RKO (cell line): ENCODE measurements at regions not wholly inside any gene's neighbourhood (a gene's known extent, or its start where the extent isn't known, plus 50 kb on each side); places are given as distances from the start of the nearest gene placed in this dataset.
A peak's percentile ranks its signal among the peaks of the same experiment; 100 is the strongest.
"Not testable (repeated sequence)": the region's sequence is repeated elsewhere in the genome, so short reads cannot be mapped to it uniquely, and the experiment has no call there.

Experiments used
- DNase-seq: peaks from one replicate; pipeline ENCODE4 v3.0.0-alpha.2; 2016; ENCODE audit warnings: low spot score

GRCh38 chr2:120628248-120628647, 107.4 kb upstream of the GLI2 start:
- DNase-seq: no peak

- no peak for DNase-seq
Measured at GRCh38 chr2:120629241-120629895, 106.3 kb upstream of the GLI2 start.

GRCh38 chr2:120630031-120630701, 105.5 kb upstream of the GLI2 start:
- no peak for DNase-seq

GRCh38 chr2:120631236-120631635, 104.4 kb upstream of the GLI2 start:
- no peak for DNase-seq

- DNase-seq: no peak
Measured at GRCh38 chr2:120631724-120632123, 103.9 kb upstream of the GLI2 start.

- DNase-seq: no peak
Measured at GRCh38 chr2:120632796-120633646, 102.6 kb upstream of the GLI2 start.

GRCh38 chr2:120634533-120634932, 101.1 kb upstream of the GLI2 start:
- no peak for DNase-seq

GRCh38 chr2:120635146-120635545, 100.5 kb upstream of the GLI2 start:
- DNase-seq: no peak

- no peak for DNase-seq
Measured at GRCh38 chr2:120637847-120638246, 97.8 kb upstream of the GLI2 start.

GRCh38 chr2:120638450-120638849, 97.2 kb upstream of the GLI2 start:
- no peak for DNase-seq

GRCh38 chr2:120641366-120641771, 94.3 kb upstream of the GLI2 start:
- DNase-seq: no peak

- no peak for DNase-seq
Measured at GRCh38 chr2:120642646-120643045, 93.0 kb upstream of the GLI2 start.

GRCh38 chr2:120646994-120647393, 88.7 kb upstream of the GLI2 start:
- no peak for DNase-seq

GRCh38 chr2:120647487-120647886, 88.2 kb upstream of the GLI2 start:
- DNase-seq: peak; percentile 45

- DNase-seq: not testable (repeated sequence)
Measured at GRCh38 chr2:120649381-120649780, 86.3 kb upstream of the GLI2 start.

GRCh38 chr2:120650022-120650644, 85.5 kb upstream of the GLI2 start:
- no peak for DNase-seq

GRCh38 chr2:120651818-120652217, 83.8 kb upstream of the GLI2 start:
- DNase-seq: no peak

- no peak for DNase-seq
Measured at GRCh38 chr2:120653046-120653445, 82.6 kb upstream of the GLI2 start.

GRCh38 chr2:120653871-120654270, 81.8 kb upstream of the GLI2 start:
- DNase-seq: no peak

GRCh38 chr2:120654381-120655134, 81.1 kb upstream of the GLI2 start:
- DNase-seq: no peak

GRCh38 chr2:120656273-120656950, 79.3 kb upstream of the GLI2 start:
- no peak for DNase-seq
